Endodermal cell (in vitro differentiated cells): ENCODE measurements at regions not wholly inside any gene's neighbourhood (a gene's known extent, or its start where the extent isn't known, plus 50 kb on each side); places are given as distances from the start of the nearest gene placed in this dataset.

Experiments used
- DNase-seq: peaks from one replicate; pipeline ENCODE4 v3.0.0-alpha.2; 2017
- H3K27ac ChIP-seq: 2 replicates; pipeline ENCODE4 v1.5.1; 2013; ENCODE audit warnings: mild to moderate bottlenecking, low read depth, low read length, moderate library complexity
- H3K27me3 ChIP-seq: 2 replicates; pipeline ENCODE4 v1.6.1; 2013; ENCODE audit warnings: mild to moderate bottlenecking, low read length, moderate library complexity; ENCODE audit not compliant: insufficient read depth, control insufficient read depth, poor library complexity, severe bottlenecking
- H3K36me3 ChIP-seq: 2 replicates; pipeline ENCODE4 v1.7.0; 2013; ENCODE audit warnings: mild to moderate bottlenecking, low read length, moderate library complexity; ENCODE audit not compliant: control insufficient read depth, insufficient read depth
- H3K4me1 ChIP-seq: one replicate; pipeline ENCODE4 v1.7.0; 2013; ENCODE audit warnings: low read length; ENCODE audit not compliant: control insufficient read depth, insufficient read depth
- H3K4me3 ChIP-seq: 2 replicates; pipeline ENCODE4 v1.5.1; 2013; ENCODE audit warnings: mild to moderate bottlenecking, low read length, moderate library complexity
- H3K9ac ChIP-seq: 2 replicates; pipeline ENCODE4 v1.6.1; 2013; ENCODE audit warnings: mild to moderate bottlenecking, low read length, moderate library complexity; ENCODE audit not compliant: poor library complexity, severe bottlenecking; ENCODE audit errors: extremely low read depth
- H3K9me3 ChIP-seq: 2 replicates; pipeline ENCODE4 v1.6.1; 2013; ENCODE audit warnings: mild to moderate bottlenecking, low read length, moderate library complexity; ENCODE audit not compliant: control insufficient read depth
- H3K27ac Mint-ChIP-seq: 2 replicates; pipeline ENCODE4 v1.8.0; 2020; ENCODE audit warnings: mixed read lengths
- H3K27me3 Mint-ChIP-seq: 2 replicates; pipeline ENCODE4 v1.8.0; 2021; ENCODE audit warnings: mild to moderate bottlenecking, mixed read lengths; ENCODE audit not compliant: insufficient read depth
- H3K36me3 Mint-ChIP-seq: 2 replicates; pipeline ENCODE4 v1.8.0; 2020; ENCODE audit warnings: low read depth, mixed read lengths
- H3K4me1 Mint-ChIP-seq: 2 replicates; pipeline ENCODE4 v1.8.0; 2020; ENCODE audit warnings: mixed read lengths
- H3K4me3 Mint-ChIP-seq: 2 replicates; pipeline ENCODE4 v1.8.0; 2020; ENCODE audit warnings: mild to moderate bottlenecking, moderate library complexity, mixed read lengths
- H3K9me3 Mint-ChIP-seq: 2 replicates; pipeline ENCODE4 v1.8.0; 2020; ENCODE audit warnings: mild to moderate bottlenecking, mixed read lengths
- WGBS, 2 experiments: methylation state at CpG; one replicate each; pipeline versions ENCODE4 v1.1.5 to v1.1.7; 2013; ENCODE audit warnings: missing lambda C conversion rate in 2 of 2, mixed read lengths in 1 of 2; ENCODE audit not compliant: insufficient coverage in 1 of 2, insufficient read length in 1 of 2; 5-methylcytosine and 5-hydroxymethylcytosine counted together
- TF ChIP-seq, protein P1 (sequence below): fragments of 200-600 bp; sonication (generic); conservative IDR thresholded peaks from 2 replicates; pipeline ENCODE4 v1.5.0; 2021; ENCODE audit warnings: antibody characterized with exemption, mild to moderate bottlenecking

DNA sequence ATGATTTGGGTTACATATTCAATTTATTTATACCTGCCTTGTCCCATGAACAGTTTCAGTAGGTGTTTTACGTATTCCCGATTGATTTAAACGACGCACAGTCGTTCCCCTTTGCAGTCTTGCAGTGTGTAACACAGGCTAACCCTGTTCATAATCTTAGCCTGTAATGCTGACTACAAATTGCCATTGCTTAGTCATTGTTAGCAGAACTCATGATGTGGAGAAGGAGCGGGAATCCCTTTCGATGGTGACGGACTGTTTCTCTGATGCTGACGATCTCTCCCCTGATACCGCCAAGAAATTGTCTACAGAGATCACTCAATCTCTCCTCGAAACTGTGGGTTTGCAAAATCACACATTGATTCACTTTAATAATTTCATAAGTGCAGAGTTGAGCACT lies 93.2 kb downstream of the MRPL36 start:
- no peaks in the 10 kb centered on the region for H3K9me3 ChIP-seq
- no peaks in the 10 kb centered on the region for H3K27me3 ChIP-seq
- no peak overlapping the region for H3K27ac Mint-ChIP-seq
- H3K36me3 Mint-ChIP-seq: no peaks in the 10 kb centered on the region
- H3K36me3 ChIP-seq: no peaks in the 10 kb centered on the region
- DNase-seq: no peak
- no peak overlapping the region for H3K4me3 Mint-ChIP-seq
- H3K27me3 Mint-ChIP-seq: peaks cover 13% of the 10 kb centered on the region
- no peak overlapping the region for H3K27ac ChIP-seq
- peaks cover 5% of the 10 kb centered on the region for H3K4me1 ChIP-seq
- H3K4me3 ChIP-seq: no peak overlapping the region
- H3K9ac ChIP-seq: no peak overlapping the region
- peaks cover 10% of the 10 kb centered on the region for H3K4me1 Mint-ChIP-seq
- H3K9me3 Mint-ChIP-seq: no peaks in the 10 kb centered on the region
- WGBS, 2 experiments: 96 to 100% methylated on average over 10 to 11 of the region's 11 CpGs
- TF ChIP-seq, protein P1, sequence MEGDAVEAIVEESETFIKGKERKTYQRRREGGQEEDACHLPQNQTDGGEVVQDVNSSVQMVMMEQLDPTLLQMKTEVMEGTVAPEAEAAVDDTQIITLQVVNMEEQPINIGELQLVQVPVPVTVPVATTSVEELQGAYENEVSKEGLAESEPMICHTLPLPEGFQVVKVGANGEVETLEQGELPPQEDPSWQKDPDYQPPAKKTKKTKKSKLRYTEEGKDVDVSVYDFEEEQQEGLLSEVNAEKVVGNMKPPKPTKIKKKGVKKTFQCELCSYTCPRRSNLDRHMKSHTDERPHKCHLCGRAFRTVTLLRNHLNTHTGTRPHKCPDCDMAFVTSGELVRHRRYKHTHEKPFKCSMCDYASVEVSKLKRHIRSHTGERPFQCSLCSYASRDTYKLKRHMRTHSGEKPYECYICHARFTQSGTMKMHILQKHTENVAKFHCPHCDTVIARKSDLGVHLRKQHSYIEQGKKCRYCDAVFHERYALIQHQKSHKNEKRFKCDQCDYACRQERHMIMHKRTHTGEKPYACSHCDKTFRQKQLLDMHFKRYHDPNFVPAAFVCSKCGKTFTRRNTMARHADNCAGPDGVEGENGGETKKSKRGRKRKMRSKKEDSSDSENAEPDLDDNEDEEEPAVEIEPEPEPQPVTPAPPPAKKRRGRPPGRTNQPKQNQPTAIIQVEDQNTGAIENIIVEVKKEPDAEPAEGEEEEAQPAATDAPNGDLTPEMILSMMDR: no peak

DNA sequence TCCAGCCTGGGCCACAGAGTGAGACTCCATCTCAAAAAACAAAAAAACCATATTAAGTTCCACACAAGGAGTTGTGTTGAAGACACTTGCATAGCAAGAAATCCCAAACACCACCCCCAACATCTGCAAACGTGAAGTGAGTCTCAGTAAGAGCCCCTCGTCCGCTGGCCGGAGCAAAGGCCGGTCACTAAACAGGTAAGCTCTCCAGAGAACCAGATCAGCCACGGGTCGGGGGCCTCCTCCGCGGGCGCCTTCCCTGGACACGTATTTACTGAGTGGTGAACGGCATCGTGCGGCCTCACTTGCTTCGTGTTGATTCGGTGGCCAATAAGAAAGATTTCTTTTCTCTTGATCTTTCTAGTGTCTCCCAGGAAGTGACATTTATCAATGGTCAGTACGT lies 93.6 kb downstream of the MRPL36 start:
- no peaks in the 10 kb centered on the region for H3K36me3 ChIP-seq
- no peaks in the 10 kb centered on the region for H3K27me3 ChIP-seq
- Mint-ChIP-seq H3K36me3 (no peaks in the 10 kb centered on the region), H3K9me3 (no peaks in the 10 kb centered on the region), H3K27ac (no peak overlapping the region), H3K4me3 (no peak overlapping the region), H3K27me3 (peaks cover 13% of the 10 kb centered on the region), H3K4me1 (peaks cover 10% of the 10 kb centered on the region)
- no peak overlapping the region for H3K27ac ChIP-seq
- peaks cover 5% of the 10 kb centered on the region for H3K4me1 ChIP-seq
- TF ChIP-seq, protein P1: no peak
- WGBS, 2 experiments: 93% methylated on average over 17 of the region's 17 CpGs; no CpG with 5 or more reads in 1 of the 2 experiments
- no peaks in the 10 kb centered on the region for H3K9me3 ChIP-seq
- no peak for DNase-seq
- no peak overlapping the region for H3K4me3 ChIP-seq
- H3K9ac ChIP-seq: no peak overlapping the region

DNA sequence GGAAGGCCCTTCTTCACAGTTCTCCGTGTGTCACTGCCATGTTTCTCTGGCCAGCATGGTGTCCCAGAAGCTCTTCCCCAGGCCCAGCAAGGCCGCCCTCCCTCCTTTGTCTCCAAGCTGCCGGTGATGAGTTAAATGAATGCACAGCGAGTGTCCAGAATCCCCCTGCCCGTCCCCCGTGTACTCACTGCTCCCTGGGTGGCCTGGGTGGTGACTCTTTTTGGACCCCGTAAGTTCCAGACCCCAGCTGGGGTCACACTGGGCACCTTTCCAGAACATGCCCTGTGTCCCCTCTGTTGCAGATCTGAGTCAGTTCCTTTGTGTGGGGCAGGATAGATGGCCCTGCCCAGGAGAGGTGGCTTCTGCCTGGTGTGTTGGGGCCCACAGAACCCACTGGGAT lies 95.0 kb downstream of the MRPL36 start:
- no peak overlapping the region for H3K27ac Mint-ChIP-seq
- H3K36me3 Mint-ChIP-seq: no peaks in the 10 kb centered on the region
- no peak overlapping the region for H3K27ac ChIP-seq

More for the DNA sequence above, 95.0 kb downstream of the MRPL36 start:
- no peak overlapping the region for H3K9ac ChIP-seq
- TF ChIP-seq, protein P1: no peak
- H3K36me3 ChIP-seq: no peaks in the 10 kb centered on the region
- Mint-ChIP-seq H3K27me3 (peaks cover 13% of the 10 kb centered on the region), H3K9me3 (peaks cover 3% of the 10 kb centered on the region), H3K4me3 (no peak overlapping the region), H3K4me1 (peaks cover 10% of the 10 kb centered on the region)
- H3K4me3 ChIP-seq: no peak overlapping the region
- no peaks in the 10 kb centered on the region for H3K9me3 ChIP-seq
- DNase-seq: no peak
- peaks cover 5% of the 10 kb centered on the region for H3K4me1 ChIP-seq
- no peaks in the 10 kb centered on the region for H3K27me3 ChIP-seq
- 88 to 95% methylated on average over 4 to 7 of the region's 7 CpGs for WGBS, 2 experiments
